B cell (primary cell): ENCODE measurements at regions not wholly inside any gene's neighbourhood (a gene's known extent, or its start where the extent isn't known, plus 50 kb on each side); places are given as distances from the start of the nearest gene placed in this dataset.

Source experiments
- ATAC-seq: fragments of 200-7000 bp; cut with Tn5 transposase; one replicate; pipeline ENCODE4 v1.10.0; 2021; ENCODE audit warnings: low read depth, mild to moderate bottlenecking, moderate number of reproducible peaks, moderate library complexity
- CTCF ChIA-PET: fragments of 350-600 bp; sonication (Branson Sonifier 250); formaldehyde crosslinking; loops from one replicate; lab custom pipeline; 2021; ENCODE audit warnings: antibody characterized with exemption, inconsistent platforms; lab: Charles Lee
- POLR2A ChIA-PET: fragments of 350-600 bp; sonication (Branson Sonifier 250); formaldehyde crosslinking; loops from one replicate; lab custom pipeline; 2021; ENCODE audit warnings: antibody characterized with exemption; lab: Charles Lee
- DNase-seq: peaks from one replicate; pipeline ENCODE4 v3.0.0; 2013
- H2AFZ ChIP-seq: 2 replicates; pipeline ENCODE4 v1.6.1; 2012; ENCODE audit warnings: mild to moderate bottlenecking, low read depth, low read length; ENCODE audit not compliant: insufficient read depth, poor library complexity, severe bottlenecking
- H3K27ac ChIP-seq, 2 donors: 1 replicate in 1 of 2; 2 replicates in 1 of 2; pipeline ENCODE4 v1.5.1; 2012 to 2013; ENCODE audit warnings: low read length in 2 of 2, mild to moderate bottlenecking in 2 of 2, moderate library complexity in 1 of 2
- H3K27me3 ChIP-seq, 4 experiments: fragments of 200-600 bp in 1 of 4; sonication (generic) in 1 of 4; replicated peaks in 1 of 4; 1 replicate in 2 of 4; 2 replicates in 2 of 4; pipeline versions ENCODE4 v1.6.1 to v1.7.0; 2013 to 2016; ENCODE audit warnings: low read length in 3 of 4, mild to moderate bottlenecking in 2 of 4, mixed read lengths in 1 of 4, moderate library complexity in 1 of 4; ENCODE audit not compliant: insufficient read depth in 4 of 4, control insufficient read depth in 3 of 4; ENCODE audit errors: control extremely low read depth in 1 of 4
- H3K36me3 ChIP-seq, 2 experiments: replicated peaks in 1 of 2; 1 replicate in 1 of 2; 2 replicates in 1 of 2; pipeline versions ENCODE4 v1.6.1 to v1.7.1; 2013; ENCODE audit warnings: low read length in 1 of 2; ENCODE audit not compliant: insufficient read depth in 2 of 2, control insufficient read depth in 1 of 2; ENCODE audit errors: control extremely low read depth in 1 of 2, extremely low read depth in 1 of 2
- H3K4me1 ChIP-seq, 2 donors: fragments of 200-600 bp in 1 of 2; sonication (generic) in 1 of 2; 1 replicate in 1 of 2; 2 replicates in 1 of 2; pipeline versions ENCODE4 v1.5.1 to v1.6.1; 2013 to 2017; ENCODE audit warnings: low read length in 2 of 2; ENCODE audit not compliant: control insufficient read depth in 2 of 2, insufficient read depth in 2 of 2
- H3K4me2 ChIP-seq: replicated peaks from 2 replicates; pipeline ENCODE3; 2012; ENCODE audit warnings: mild to moderate bottlenecking, low read depth, low read length; ENCODE audit not compliant: poor library complexity, severe bottlenecking
- H3K4me3 ChIP-seq, 5 experiments: fragments of 200-600 bp in 1 of 5; sonication (generic) in 1 of 5; 1 replicate in 3 of 5; 2 replicates in 2 of 5; pipeline versions ENCODE4 v1.5.1 to v1.7.0; 2011 to 2016; ENCODE audit warnings: low read length in 4 of 5, mild to moderate bottlenecking in 4 of 5, low read depth in 2 of 5, control low read depth in 1 of 5, moderate library complexity in 1 of 5; ENCODE audit not compliant: insufficient read depth in 1 of 5; ENCODE audit errors: control extremely low read depth in 1 of 5, extremely low read depth in 1 of 5
- H3K79me2 ChIP-seq: fragments of 200-600 bp; sonication (generic); one replicate; pipeline ENCODE4 v1.6.0; 2016; ENCODE audit warnings: low read length; ENCODE audit not compliant: control insufficient read depth, insufficient read depth
- H3K9ac ChIP-seq: fragments of 200-600 bp; sonication (generic); 2 replicates; pipeline ENCODE4 v1.6.1; 2017; ENCODE audit warnings: mild to moderate bottlenecking, low read length, moderate library complexity
- H3K9me3 ChIP-seq, 3 donors: one replicate each; pipeline versions ENCODE4 v1.6.1 to v1.7.1; 2013; ENCODE audit warnings: low read length in 2 of 3; ENCODE audit not compliant: control insufficient read depth in 2 of 3, insufficient read depth in 1 of 3; ENCODE audit errors: control extremely low read depth in 1 of 3
- H4K20me1 ChIP-seq: 2 replicates; pipeline ENCODE4 v1.6.0; 2012; ENCODE audit warnings: mild to moderate bottlenecking, low read length; ENCODE audit not compliant: insufficient read depth, control insufficient read depth, poor library complexity, severe bottlenecking
- H3K27ac Mint-ChIP-seq: one replicate; pipeline ENCODE4 v1.8.0; 2021; ENCODE audit warnings: mixed read lengths
- H3K27me3 Mint-ChIP-seq: one replicate; pipeline ENCODE4 v1.8.0; 2021; ENCODE audit warnings: mixed read lengths
- H3K4me1 Mint-ChIP-seq: one replicate; pipeline ENCODE4 v1.8.0; 2021; ENCODE audit warnings: mixed read lengths
- H3K4me3 Mint-ChIP-seq: one replicate; pipeline ENCODE4 v1.8.0; 2021; ENCODE audit warnings: mixed read lengths
- H3K9me3 Mint-ChIP-seq: one replicate; pipeline ENCODE4 v1.8.0; 2022; ENCODE audit warnings: mixed read lengths; ENCODE audit not compliant: insufficient read depth
- CTCF ChIP-seq: fragments of 200-600 bp; IDR thresholded peaks from one replicate; pipeline ENCODE4 v1.8.0; 2022; ENCODE audit warnings: antibody characterized with exemption, mild to moderate bottlenecking
- EZH2 ChIP-seq: IDR thresholded peaks from 2 replicates; pipeline ENCODE4 v1.6.1; 2012; ENCODE audit warnings: borderline replicate concordance, low read depth, mild to moderate bottlenecking, moderate library complexity, low read length; ENCODE audit not compliant: insufficient read depth, poor library complexity, severe bottlenecking
- WGBS: methylation state at CpG from one replicate; pipeline ENCODE4 v1.1.5; 2013; ENCODE audit warnings: missing lambda C conversion rate; ENCODE audit not compliant: insufficient coverage; 5-methylcytosine and 5-hydroxymethylcytosine counted together
- intact Hi-C: fragments of 100-400 bp; cut with micrococcal nuclease; formaldehyde crosslinking; loops from one replicate; pipeline ENCODE4 v1.10.0; 2022

- Histone ChIP-seq H3K4me2 (no peak overlapping the region), H3K79me2 (no peaks in the 10 kb centered on the region), H2AFZ (no peak overlapping the region), H3K4me3 (no peak overlapping the region), H3K4me1 (no peaks in the 10 kb centered on the region), H3K9ac (no peak overlapping the region), H3K27ac (no peak overlapping the region), H3K27me3 (no peaks in the 10 kb centered on the region), H3K9me3 (no peaks in the 10 kb centered on the region), H4K20me1 (no peaks in the 10 kb centered on the region), H3K36me3 (no peaks in the 10 kb centered on the region)
- no peak overlapping the region for H3K27ac Mint-ChIP-seq
- DNase-seq (no peak), ATAC-seq (no peak)
- no peak overlapping the region for H3K4me3 Mint-ChIP-seq
- no CpG with 5 or more reads among the region's 1 CpG for WGBS
- ChIA-PET CTCF (no interaction called here), POLR2A (no interaction called here)
- H3K9me3 Mint-ChIP-seq, result no peaks in the 10 kb centered on the region
- no peaks in the 10 kb centered on the region for H3K4me1 Mint-ChIP-seq
- TF ChIP-seq CTCF (no peak), EZH2 (no peak)
- no peaks in the 10 kb centered on the region for H3K27me3 Mint-ChIP-seq
- intact Hi-C loops, result no loop called here
Measured at GRCh38 chr18:37710726-37711125, 145.1 kb upstream of the CELF4 start.

- no peak overlapping the region for H3K9ac ChIP-seq
- no peak for TF ChIP-seq CTCF
- no peak for TF ChIP-seq EZH2
- Mint-ChIP-seq H3K27ac (no peak overlapping the region), H3K4me1 (no peaks in the 10 kb centered on the region), H3K9me3 (no peaks in the 10 kb centered on the region), H3K27me3 (no peaks in the 10 kb centered on the region), H3K4me3 (no peak overlapping the region)
- intact Hi-C loops, result no loop called here
- no peak overlapping the region for H3K4me2 ChIP-seq
- no peaks in the 10 kb centered on the region for H3K4me1 ChIP-seq
- H3K9me3 ChIP-seq, result peaks cover 0 to 5% (median 0%) of the 10 kb centered on the region in 3 donors
- POLR2A ChIA-PET, result no interaction called here
- no peak overlapping the region for H3K27ac ChIP-seq
- no peaks in the 10 kb centered on the region for H4K20me1 ChIP-seq
- H3K27me3 ChIP-seq, result no peaks in the 10 kb centered on the region
- DNase-seq (no peak), ATAC-seq (no peak)
- H3K4me3 ChIP-seq, result no peak overlapping the region
- H2AFZ ChIP-seq, result no peak overlapping the region
- H3K36me3 ChIP-seq, result no peaks in the 10 kb centered on the region
- no peaks in the 10 kb centered on the region for H3K79me2 ChIP-seq
- no CpG with 5 or more reads among the region's 2 CpGs for WGBS
- CTCF ChIA-PET, result no interaction called here
Measured at GRCh38 chr18:37709740-37710139, 144.1 kb upstream of the CELF4 start.
